ENCODE measurements at regions not wholly inside any gene's neighbourhood (a gene's known extent, or its start where the extent isn't known, plus 50 kb on each side); places are given as distances from the start of the nearest gene placed in this dataset.

DNA sequence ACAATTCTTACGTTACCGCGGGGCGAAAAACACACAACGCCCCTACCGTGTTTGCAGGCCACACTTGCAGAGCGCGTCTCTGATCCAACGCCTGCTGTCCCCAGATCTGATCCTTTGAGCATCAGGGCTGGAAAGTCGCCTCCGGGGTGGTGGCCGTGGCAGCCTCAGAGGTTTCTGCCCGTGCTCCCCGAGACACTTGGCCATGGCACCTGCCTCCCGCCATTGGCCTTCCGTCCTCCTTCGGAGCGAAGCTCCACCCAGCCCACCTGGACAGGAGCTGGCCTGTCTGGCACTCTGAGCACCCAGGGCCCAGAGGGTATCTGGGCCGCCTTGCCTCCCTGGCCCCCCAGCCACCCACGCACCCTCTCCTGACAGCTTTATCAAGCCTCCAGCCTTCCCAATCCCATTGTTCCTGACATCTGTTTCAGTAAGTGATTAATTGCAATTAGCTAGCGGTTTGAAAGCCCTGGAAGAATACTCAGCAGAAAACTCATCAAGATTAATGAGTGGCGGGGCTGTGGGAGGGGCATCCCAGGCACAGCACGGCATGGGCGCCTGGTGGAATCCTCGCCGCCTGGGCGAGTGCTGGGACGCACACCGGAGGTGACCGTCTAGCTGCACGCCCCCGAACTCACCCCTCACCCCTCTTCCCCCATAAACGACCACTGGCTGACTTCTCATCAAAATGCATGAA is 181.5 kb upstream of the GSE1 start:
- Histone ChIP-seq H3K36me3 (ENCODE audit: insufficient read depth, low read length) (no peaks in the 10 kb centered on the region), H4K20me1 (ENCODE audit: insufficient read depth, low read length, poor library complexity, severe bottlenecking) (no peaks in the 10 kb centered on the region), H3K4me2 (ENCODE audit: low read depth, low read length, poor library complexity, severe bottlenecking) (no peak overlapping the region), H3F3A (ENCODE audit: low read depth) (no peaks in the 10 kb centered on the region), H3K9me2 (replicated peaks; ENCODE audit: low read depth, low read length) (no peaks in the 10 kb centered on the region), H2AFZ (ENCODE audit: low read length) (no peak overlapping the region), H3K79me2 (ENCODE audit: insufficient read depth, low read length) (no peaks in the 10 kb centered on the region), H3K27me3 (ENCODE audit: insufficient read depth, low read length, poor library complexity, severe bottlenecking) (no peaks in the 10 kb centered on the region), H3K9ac (ENCODE audit: low read depth, low read length, poor library complexity, severe bottlenecking) (no peak overlapping the region), H3K4me3 (ENCODE audit: low read length, poor library complexity, severe bottlenecking) (no peak overlapping the region), H3K9me3 (ENCODE audit: insufficient read depth, low read depth, low read length) (no peaks in the 10 kb centered on the region), H3K4me1 (ENCODE audit: insufficient read depth, low read length, poor library complexity, severe bottlenecking) (peaks cover 6% of the 10 kb centered on the region)
- TF ChIP-seq EZH2phosphoT487 (IDR thresholded peaks at IDR 0.05; ENCODE audit: borderline replicate concordance) = no peak
- TF ChIP-seq, protein P1, sequence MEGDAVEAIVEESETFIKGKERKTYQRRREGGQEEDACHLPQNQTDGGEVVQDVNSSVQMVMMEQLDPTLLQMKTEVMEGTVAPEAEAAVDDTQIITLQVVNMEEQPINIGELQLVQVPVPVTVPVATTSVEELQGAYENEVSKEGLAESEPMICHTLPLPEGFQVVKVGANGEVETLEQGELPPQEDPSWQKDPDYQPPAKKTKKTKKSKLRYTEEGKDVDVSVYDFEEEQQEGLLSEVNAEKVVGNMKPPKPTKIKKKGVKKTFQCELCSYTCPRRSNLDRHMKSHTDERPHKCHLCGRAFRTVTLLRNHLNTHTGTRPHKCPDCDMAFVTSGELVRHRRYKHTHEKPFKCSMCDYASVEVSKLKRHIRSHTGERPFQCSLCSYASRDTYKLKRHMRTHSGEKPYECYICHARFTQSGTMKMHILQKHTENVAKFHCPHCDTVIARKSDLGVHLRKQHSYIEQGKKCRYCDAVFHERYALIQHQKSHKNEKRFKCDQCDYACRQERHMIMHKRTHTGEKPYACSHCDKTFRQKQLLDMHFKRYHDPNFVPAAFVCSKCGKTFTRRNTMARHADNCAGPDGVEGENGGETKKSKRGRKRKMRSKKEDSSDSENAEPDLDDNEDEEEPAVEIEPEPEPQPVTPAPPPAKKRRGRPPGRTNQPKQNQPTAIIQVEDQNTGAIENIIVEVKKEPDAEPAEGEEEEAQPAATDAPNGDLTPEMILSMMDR (conservative IDR thresholded peaks at IDR 0.05; ENCODE audit: low read length) = no peak

GRCh38 chr16:85432606-85433005 is 180.5 kb upstream of the GSE1 start:
- no peaks in the 10 kb centered on the region for H3K27me3 ChIP-seq (ENCODE audit: insufficient read depth, low read length, poor library complexity, severe bottlenecking)
- H3K36me3 ChIP-seq (ENCODE audit: insufficient read depth, low read length) = no peaks in the 10 kb centered on the region
- TF ChIP-seq EZH2phosphoT487 (IDR thresholded peaks at IDR 0.05; ENCODE audit: borderline replicate concordance) = no peak
- TF ChIP-seq, protein P1 (conservative IDR thresholded peaks at IDR 0.05; ENCODE audit: low read length) = no peak
- no peak overlapping the region for H3K9ac ChIP-seq (ENCODE audit: low read depth, low read length, poor library complexity, severe bottlenecking)
- H3F3A ChIP-seq (ENCODE audit: low read depth) = no peaks in the 10 kb centered on the region
- no peaks in the 10 kb centered on the region for H3K79me2 ChIP-seq (ENCODE audit: insufficient read depth, low read length)
- no peaks in the 10 kb centered on the region for H3K9me2 ChIP-seq (replicated peaks; ENCODE audit: low read depth, low read length)
- H3K9me3 ChIP-seq (ENCODE audit: insufficient read depth, low read depth, low read length) = no peaks in the 10 kb centered on the region
- H4K20me1 ChIP-seq (ENCODE audit: insufficient read depth, low read length, poor library complexity, severe bottlenecking) = no peaks in the 10 kb centered on the region
- no peak overlapping the region for H2AFZ ChIP-seq (ENCODE audit: low read length)
- H3K4me2 ChIP-seq (ENCODE audit: low read depth, low read length, poor library complexity, severe bottlenecking) = no peak overlapping the region
- H3K4me3 ChIP-seq (ENCODE audit: low read length, poor library complexity, severe bottlenecking) = no peak overlapping the region
- peaks cover 6% of the 10 kb centered on the region for H3K4me1 ChIP-seq (ENCODE audit: insufficient read depth, low read length, poor library complexity, severe bottlenecking)

GRCh38 chr16:85433477-85433876 is 179.6 kb upstream of the GSE1 start:
- H3K9me3 ChIP-seq (ENCODE audit: insufficient read depth, low read depth, low read length) = no peaks in the 10 kb centered on the region
- H3K79me2 ChIP-seq (ENCODE audit: insufficient read depth, low read length) = no peaks in the 10 kb centered on the region
- H3K4me1 ChIP-seq (ENCODE audit: insufficient read depth, low read length, poor library complexity, severe bottlenecking) = peaks cover 6% of the 10 kb centered on the region
- H3K27me3 ChIP-seq (ENCODE audit: insufficient read depth, low read length, poor library complexity, severe bottlenecking) = no peaks in the 10 kb centered on the region
- no peaks in the 10 kb centered on the region for H3F3A ChIP-seq (ENCODE audit: low read depth)
- H3K4me2 ChIP-seq (ENCODE audit: low read depth, low read length, poor library complexity, severe bottlenecking) = no peak overlapping the region
- no peaks in the 10 kb centered on the region for H4K20me1 ChIP-seq (ENCODE audit: insufficient read depth, low read length, poor library complexity, severe bottlenecking)
- no peak overlapping the region for H3K9ac ChIP-seq (ENCODE audit: low read depth, low read length, poor library complexity, severe bottlenecking)
- no peaks in the 10 kb centered on the region for H3K36me3 ChIP-seq (ENCODE audit: insufficient read depth, low read length)
- H3K4me3 ChIP-seq (ENCODE audit: low read length, poor library complexity, severe bottlenecking) = no peak overlapping the region
- TF ChIP-seq EZH2phosphoT487 (IDR thresholded peaks at IDR 0.05; ENCODE audit: borderline replicate concordance) = no peak
- TF ChIP-seq, protein P1 (conservative IDR thresholded peaks at IDR 0.05; ENCODE audit: low read length) = no peak
- no peak overlapping the region for H2AFZ ChIP-seq (ENCODE audit: low read length)
- no peaks in the 10 kb centered on the region for H3K9me2 ChIP-seq (replicated peaks; ENCODE audit: low read depth, low read length)

All from Loucy (cell line).